SK-N-DZ (cell line): ENCODE measurements at regions not wholly inside any gene's neighbourhood (a gene's known extent, or its start where the extent isn't known, plus 50 kb on each side); places are given as distances from the start of the nearest gene placed in this dataset.
"Not testable (repeated sequence)": the region's sequence is repeated elsewhere in the genome, so short reads cannot be mapped to it uniquely, and the experiment has no call there.

ENCODE experiments used
- DNase-seq: peaks from one replicate; pipeline ENCODE4 v3.0.0-alpha.2; 2015; ENCODE audit warnings: low spot score

- DNase-seq = no peak
Measured at GRCh38 chr6:85357651-85358050, 92.2 kb upstream of the NT5E start.

GRCh38 chr6:85356743-85357142 lies 93.1 kb upstream of the NT5E start:
- not testable (repeated sequence) for DNase-seq

- DNase-seq = no peak
Measured at GRCh38 chr6:85355816-85356215, 94.1 kb upstream of the NT5E start.

DNA sequence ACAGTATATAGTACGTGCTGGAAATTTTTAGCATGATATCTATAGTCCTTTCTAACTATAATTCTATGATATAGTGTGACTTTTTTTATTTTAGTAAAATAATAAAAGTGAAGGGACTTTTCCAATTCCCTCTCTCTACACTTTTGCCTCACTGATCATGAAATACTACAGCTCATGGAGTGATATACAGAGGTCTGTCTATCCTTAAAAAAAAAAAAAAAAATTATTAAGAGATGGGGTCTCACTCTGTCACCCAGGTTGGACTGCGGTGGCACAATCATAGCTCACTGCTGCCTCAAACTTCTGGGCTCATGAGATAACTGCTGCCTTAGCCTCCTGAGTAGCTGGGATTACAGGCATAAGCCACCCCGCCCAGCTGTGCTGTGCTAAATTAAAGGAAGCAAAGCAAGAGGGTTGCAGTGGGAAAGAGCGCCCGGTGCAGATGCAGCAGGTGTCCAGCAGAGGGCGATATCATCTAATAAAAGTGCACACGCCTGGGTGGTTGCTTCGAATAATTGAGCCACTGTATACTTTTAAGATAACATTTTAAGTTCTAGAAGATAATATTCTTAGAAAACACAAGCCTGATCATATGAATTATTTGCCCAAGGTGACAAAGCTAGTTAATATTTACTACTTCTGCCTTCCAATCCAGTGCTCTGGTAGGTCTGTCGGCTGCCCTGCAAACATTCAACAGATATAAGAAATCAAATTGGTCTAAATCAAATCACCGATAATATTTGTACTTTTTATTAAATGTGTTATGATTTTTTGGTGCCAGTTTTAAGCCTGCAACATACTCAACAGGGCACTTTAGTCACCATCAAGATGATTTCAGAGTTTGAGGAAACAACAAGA lies 94.9 kb upstream of the NT5E start:
- DNase-seq = peak; percentile 71

GRCh38 chr6:85353012-85353411 lies 96.9 kb upstream of the NT5E start:
- no peak for DNase-seq

DNA sequence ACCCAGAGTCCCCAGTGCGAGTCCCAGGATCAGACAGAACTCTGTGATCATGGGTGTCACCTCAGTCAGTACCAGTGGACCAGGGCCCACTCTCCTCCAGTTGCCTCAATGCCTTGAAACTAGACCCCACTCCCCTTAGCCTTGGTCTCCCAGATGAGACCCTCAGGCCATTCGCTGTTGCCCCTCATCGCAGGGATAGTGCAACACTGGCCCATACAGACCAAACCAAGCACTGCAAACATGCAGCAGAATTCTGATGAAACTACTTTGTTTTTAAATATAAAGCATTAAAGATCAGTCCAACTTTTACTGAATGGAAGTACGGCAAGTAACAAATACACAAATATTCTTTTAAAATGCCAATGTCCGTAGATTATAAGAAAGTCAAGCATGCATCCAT lies 101.2 kb upstream of the NT5E start:
- DNase-seq = no peak

DNA sequence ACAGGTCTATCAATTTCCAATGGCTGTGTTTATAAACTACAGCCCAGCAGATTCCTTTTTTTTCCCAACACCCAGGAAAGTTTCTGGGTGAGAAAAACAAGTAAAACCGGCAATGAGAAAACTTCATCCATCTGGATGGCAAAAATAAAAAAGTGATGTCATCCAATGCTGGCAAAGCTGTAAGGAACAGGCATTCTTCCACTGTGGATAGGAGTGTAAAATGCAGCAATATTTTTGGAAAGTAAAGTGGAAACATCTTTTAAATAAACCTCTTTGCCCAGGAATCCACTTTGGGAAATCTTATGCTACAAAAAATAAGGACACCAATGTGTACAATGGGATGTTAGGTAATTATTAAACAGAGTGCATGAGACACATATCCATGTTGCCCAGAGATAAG lies 102.1 kb upstream of the NT5E start:
- DNase-seq = no peak

DNA sequence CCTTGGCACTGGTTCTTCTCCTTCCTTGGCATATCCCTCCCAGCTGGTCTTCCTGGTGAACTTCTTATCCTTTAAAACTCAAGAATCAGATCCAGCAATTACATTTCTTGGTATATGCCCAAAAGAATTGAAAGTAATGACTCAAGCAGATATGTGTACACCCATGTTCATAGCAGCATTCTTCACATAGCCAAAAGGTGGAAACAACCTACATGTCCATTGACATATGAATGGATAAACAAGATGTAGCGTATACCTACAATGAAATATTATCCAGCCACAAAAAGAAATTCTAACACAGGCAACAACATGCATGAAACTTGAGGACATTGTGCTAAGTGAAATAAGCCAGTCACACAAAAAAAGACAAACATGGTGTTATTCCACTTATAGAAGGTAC lies 103.7 kb upstream of the NT5E start:
- no peak for DNase-seq

GRCh38 chr6:85344996-85345395 lies 104.9 kb upstream of the NT5E start:
- no peak for DNase-seq

- no peak for DNase-seq
Measured at GRCh38 chr6:85343428-85343827, 106.5 kb upstream of the NT5E start.

GRCh38 chr6:85329196-85329595 lies 120.7 kb upstream of the NT5E start:
- no peak for DNase-seq

DNA sequence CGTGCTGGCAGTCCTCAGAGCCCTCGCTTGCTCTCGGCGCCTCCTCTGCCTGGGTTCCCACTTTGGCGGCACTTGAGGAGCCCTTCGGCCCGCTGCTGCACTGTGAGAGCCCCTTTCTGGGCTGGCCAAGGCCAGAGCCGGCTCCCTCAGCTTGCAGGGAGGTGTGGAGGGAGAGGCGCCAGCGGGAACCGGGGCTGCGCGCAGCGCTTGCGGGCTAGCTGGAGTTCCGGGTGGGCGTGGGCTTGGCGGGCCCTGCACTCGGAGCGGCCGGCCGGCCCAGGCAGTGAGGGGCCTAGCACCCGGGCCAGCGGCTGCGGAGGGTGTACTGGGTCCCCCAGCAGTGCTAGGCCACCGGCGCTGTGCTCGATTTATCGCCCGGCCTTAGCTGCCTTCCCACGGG lies 124.1 kb upstream of the NT5E start:
- not testable (repeated sequence) for DNase-seq

DNA sequence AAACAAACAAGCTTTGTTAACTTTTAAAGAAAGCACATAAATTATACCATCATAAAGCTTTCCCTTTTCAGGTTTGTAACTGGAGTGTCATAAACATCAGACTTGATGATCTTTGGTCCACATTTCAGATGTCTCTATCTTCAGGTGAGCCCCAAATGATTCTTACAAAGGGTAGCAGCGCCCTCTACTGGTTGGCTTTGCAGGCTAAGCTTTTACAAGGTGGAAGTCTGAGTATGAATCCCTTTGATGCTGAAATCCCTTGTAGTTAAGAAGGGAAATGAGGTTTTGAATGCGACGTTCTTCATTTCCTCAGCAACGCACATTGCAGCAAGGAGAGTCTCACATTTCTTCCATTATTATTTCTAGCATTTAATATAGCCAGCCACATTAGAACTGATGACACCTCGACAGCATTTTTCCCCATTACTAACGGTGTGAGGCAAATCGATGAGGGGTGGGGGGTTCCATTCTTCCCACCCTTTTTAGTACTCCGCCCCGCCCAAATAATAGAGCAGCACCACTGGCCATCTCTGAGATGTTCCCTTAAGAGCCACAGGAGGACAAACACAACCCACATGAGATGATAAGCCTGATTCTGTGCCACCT lies 126.3 kb upstream of the NT5E start:
- DNase-seq = peak; percentile 83

GRCh38 chr6:85322446-85323105 lies 127.3 kb upstream of the NT5E start:
- no peak for DNase-seq

DNA sequence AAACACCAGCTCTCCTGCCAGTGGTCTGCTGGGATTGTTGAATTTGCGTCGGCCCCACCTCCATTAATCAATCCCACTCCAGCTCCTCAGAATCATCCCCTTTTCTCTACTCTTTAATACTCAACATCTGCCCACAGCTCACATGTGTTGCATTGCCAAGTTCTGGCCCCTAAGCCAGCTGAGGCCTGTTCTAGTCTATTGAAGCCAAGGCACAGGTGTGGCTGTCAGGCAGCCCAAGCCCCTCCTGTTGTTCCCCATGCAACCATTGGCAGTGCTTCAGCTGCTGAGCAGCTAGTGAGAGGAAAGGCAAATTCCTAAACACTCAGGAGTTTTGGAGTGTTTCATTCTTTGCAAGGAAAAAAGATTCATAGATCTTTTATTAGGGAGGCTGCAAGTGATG lies 128.0 kb upstream of the NT5E start:
- DNase-seq = no peak

DNA sequence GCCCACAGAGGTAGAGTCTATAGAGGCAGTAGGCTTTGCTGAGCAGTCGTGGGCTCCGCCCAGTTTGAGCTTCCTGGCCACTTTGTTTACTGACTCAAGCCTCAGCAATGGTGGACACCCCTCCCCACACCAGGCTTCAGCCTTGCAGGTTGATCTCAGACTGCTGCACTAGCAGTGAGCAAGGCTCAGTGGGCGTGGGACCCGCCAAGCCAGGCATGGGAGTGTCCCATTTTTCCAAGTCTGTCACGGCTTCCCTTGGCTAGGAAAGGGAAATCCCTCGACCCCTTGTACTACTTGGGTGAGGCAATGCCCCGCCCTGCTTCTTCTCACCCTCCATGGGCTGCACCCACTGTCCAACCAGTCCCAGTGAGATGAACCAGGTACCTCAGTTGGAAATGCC lies 135.3 kb upstream of the NT5E start:
- DNase-seq = no peak

- no peak for DNase-seq
Measured at GRCh38 chr6:85300581-85300980, 149.3 kb upstream of the NT5E start.

DNA sequence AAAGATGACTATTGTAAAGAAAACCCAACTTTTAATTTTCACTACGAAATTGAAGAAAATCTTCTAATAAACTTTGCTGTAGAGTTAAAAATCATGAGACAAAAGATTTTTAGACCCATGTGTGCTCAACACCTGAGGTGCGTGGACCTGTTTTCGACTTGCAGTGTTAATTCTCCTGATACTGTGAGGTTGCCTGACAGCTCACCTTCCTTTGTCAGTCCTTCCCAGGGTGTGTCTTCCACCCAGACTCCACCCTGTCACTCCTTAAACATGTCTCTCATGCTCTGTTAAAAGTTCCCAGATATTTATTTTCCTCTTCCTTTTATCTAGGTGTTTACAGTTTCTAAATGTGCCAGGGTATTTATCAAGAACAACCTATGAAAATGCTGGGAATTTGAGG lies 151.3 kb upstream of the NT5E start:
- DNase-seq = no peak

DNA sequence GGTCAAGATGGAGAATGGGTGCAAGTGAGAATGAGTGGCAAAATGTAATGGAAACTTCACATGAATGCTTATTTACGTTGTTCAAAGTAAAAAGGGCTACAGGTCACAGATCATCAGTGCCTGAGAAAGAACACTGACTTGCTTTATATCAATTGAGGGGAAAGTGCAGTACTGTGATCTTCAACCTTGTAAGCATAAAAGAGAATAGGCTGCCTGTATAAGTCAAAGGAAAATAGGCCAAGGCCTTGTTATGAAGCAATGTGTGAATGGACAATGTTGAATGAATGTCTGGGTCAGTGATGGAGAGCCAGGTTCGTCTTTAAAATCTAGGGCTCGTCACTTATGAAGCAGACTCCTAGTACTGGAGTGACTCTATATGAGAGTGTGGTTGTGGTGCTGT lies 158.6 kb upstream of the NT5E start:
- DNase-seq = no peak

DNA sequence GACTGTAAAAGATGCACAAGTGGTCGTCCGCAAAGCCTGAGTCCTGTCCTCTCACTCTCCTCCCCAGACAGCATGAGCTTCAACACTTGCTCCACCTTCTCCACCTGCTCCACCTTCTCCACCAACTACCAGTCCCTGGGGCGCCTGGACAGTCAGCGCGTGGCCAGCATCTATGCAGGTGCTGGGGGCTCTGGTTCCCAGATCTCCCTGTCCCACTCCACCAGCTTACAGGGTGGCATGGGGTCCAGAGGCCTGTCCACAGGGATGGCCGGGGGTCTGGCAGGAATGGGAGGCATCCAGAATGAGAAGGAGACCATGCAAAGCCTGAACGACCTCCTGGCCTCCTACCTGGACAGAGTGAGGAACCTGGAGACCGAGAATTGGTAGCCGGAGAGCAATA lies 162.2 kb upstream of the NT5E start:
- DNase-seq = no peak

GRCh38 chr6:85287158-85287557 lies 162.7 kb upstream of the NT5E start:
- DNase-seq = no peak

DNA sequence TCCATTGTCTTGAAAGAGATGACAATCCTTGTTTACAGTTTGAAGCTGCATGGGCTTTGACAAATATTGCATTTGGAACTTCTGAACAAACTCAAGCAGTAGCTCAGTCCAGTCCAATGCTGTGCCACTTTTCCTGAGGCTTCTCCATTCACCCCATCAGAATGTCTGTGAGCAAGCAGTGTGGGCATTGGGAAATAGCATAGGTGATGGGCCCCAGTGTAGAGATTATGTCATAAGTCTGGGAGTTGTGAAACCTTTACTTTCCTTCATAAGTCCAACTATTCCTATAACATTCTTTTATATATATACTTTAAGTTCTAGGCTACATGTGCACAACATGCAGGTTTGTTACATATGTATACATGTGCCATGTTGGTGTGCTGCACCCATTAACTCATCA lies 163.4 kb upstream of the NT5E start:
- DNase-seq = not testable (repeated sequence)

- no peak for DNase-seq
Measured at GRCh38 chr6:85285934-85286333, 163.9 kb upstream of the NT5E start.
